ENCODE measurements at regions not wholly inside any gene's neighbourhood (a gene's known extent, or its start where the extent isn't known, plus 50 kb on each side); places are given as distances from the start of the nearest gene placed in this dataset.
"Not testable (repeated sequence)": the region's sequence is repeated elsewhere in the genome, so short reads cannot be mapped to it uniquely, and the experiment has no call there.

DNA sequence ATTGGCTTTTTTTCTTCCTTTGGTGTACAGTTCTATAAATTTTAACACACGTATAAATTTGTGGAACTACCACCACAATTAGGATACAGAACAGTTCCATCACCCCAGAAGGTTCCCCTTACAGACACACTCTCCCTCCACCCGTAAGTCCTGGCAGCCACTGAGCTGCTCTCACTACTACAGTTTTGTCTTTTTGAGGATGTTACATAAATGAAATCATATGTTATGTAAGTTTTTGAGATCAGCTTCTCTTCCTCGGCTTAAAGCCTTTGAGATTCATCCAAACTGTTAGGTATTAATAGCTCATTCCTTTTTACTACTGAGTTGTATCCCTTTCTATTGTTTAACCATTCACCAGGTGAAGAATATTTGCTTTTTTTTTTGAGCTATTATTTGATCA lies 74.3 kb upstream of the SLC24A4 start:
- H3K4me3 ChIP-seq, result no peak overlapping the region
- no peak for TF ChIP-seq POLR2A (IDR thresholded peaks at IDR 0.05)
- TF ChIP-seq, protein P1, sequence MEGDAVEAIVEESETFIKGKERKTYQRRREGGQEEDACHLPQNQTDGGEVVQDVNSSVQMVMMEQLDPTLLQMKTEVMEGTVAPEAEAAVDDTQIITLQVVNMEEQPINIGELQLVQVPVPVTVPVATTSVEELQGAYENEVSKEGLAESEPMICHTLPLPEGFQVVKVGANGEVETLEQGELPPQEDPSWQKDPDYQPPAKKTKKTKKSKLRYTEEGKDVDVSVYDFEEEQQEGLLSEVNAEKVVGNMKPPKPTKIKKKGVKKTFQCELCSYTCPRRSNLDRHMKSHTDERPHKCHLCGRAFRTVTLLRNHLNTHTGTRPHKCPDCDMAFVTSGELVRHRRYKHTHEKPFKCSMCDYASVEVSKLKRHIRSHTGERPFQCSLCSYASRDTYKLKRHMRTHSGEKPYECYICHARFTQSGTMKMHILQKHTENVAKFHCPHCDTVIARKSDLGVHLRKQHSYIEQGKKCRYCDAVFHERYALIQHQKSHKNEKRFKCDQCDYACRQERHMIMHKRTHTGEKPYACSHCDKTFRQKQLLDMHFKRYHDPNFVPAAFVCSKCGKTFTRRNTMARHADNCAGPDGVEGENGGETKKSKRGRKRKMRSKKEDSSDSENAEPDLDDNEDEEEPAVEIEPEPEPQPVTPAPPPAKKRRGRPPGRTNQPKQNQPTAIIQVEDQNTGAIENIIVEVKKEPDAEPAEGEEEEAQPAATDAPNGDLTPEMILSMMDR (IDR thresholded peaks at IDR 0.05), result no peak

DNA sequence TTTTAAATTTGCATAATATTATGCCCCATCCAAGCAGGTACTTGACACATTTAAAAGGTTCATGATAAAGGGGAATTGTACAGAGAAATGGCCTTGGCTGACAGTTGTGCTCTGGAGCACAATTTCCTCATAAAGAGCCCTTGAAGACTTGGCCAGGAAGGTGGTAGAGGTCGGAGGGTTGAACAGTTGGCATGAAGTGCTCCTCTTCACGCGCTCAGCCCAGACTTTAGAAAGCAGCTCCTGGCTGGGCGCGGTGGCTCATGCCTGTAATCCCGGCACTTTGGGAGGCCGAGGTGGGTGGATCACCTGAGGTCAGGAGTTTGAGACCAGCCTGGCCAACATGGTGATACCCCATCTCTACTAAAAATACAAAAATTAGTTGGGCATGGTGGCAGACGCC lies 72.6 kb upstream of the SLC24A4 start:
- 70 to 82% methylated on average over 8 of the region's 8 CpGs for WGBS, 2 donors
- DNase-seq; intact Hi-C loops (cut with DNase I; ENCODE audit: low total_unique reads); H3K4me3 ChIP-seq; H3K9me3 ChIP-seq; H3K4me1 ChIP-seq; H3K36me3 ChIP-seq (ENCODE audit: low read depth, missing control alignments); H3K27me3 ChIP-seq; H3K27ac ChIP-seq: not testable (repeated sequence)

More for the DNA sequence above, 74.3 kb upstream of the SLC24A4 start:
- no peaks in the 10 kb centered on the region for H3K9me3 ChIP-seq
- no peak for DNase-seq
- H3K27ac ChIP-seq, result no peak overlapping the region
- intact Hi-C loops (cut with DNase I; ENCODE audit: low total_unique reads), result no loop called here
- no peaks in the 10 kb centered on the region for H3K27me3 ChIP-seq
- H3K4me1 ChIP-seq, result no peaks in the 10 kb centered on the region
- H3K36me3 ChIP-seq (ENCODE audit: low read depth, missing control alignments), result no peaks in the 10 kb centered on the region
- 76 to 78% methylated on average over 3 of the region's 3 CpGs for WGBS, 2 donors

DNA sequence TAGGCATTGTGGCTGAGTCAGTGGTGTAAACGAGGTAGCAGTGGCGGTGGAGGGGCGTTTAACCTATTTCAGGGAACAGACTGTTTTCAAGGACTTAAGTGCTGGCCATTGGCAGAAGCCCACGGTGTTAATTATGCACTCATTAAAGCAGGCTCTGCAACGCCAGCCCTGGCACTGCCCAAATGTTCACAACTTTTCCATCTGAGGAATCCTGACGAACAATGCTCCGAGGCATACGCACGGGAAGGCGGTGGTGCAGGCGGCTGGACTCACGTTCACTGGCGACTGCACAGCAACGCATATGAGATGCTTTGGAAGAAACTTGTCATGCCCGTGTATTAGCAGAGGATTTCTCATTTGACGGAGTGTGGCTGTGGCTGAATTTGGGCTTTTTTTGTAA lies 70.6 kb upstream of the SLC24A4 start:
- TF ChIP-seq, protein P1 (IDR thresholded peaks at IDR 0.05), result no peak
- no peak for TF ChIP-seq POLR2A (IDR thresholded peaks at IDR 0.05)
- Histone ChIP-seq H3K4me1 (no peaks in the 10 kb centered on the region), H3K9me3 (no peaks in the 10 kb centered on the region), H3K27ac (no peak overlapping the region), H3K4me3 (no peak overlapping the region), H3K27me3 (no peaks in the 10 kb centered on the region), H3K36me3 (ENCODE audit: low read depth, missing control alignments) (no peaks in the 10 kb centered on the region)
- intact Hi-C loops (cut with DNase I; ENCODE audit: low total_unique reads), result no loop called here
- DNase-seq, result peak; percentile 30
- WGBS, 2 donors, result 59 to 61% methylated on average over 16 of the region's 16 CpGs

DNA sequence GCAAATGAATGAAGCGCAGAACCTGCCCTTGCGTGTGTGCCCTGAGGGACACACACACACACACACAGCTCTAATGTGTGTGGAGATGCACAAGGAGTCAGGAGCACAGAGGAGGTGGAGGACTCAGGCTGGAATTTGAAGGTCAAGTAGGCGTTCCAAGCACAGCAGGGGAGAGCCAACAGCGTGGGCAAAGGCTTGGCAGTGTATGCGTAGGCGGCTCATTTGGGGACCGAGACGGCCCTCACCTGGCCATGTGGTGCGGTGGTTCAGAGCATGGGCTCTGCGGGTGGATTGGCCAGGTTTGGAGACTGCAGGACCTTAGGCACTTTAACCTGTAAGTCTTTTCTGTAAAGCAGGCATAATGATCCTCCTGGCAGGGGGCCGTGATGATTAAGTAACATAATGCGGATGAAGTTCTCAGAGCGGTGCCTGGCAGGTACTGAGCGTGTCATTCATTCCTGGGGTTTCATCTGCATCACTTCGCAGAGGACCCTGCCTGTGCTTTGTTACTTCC lies 69.5 kb upstream of the SLC24A4 start:
- H3K27ac ChIP-seq, result no peak overlapping the region
- no peaks in the 10 kb centered on the region for H3K9me3 ChIP-seq
- H3K36me3 ChIP-seq (ENCODE audit: low read depth, missing control alignments), result no peaks in the 10 kb centered on the region
- no peak overlapping the region for H3K4me3 ChIP-seq
- WGBS, 2 donors, result 60 to 63% methylated on average over 15 of the region's 15 CpGs
- H3K27me3 ChIP-seq, result no peaks in the 10 kb centered on the region
- intact Hi-C loops (cut with DNase I; ENCODE audit: low total_unique reads), result no loop called here
- TF ChIP-seq, protein P1 (IDR thresholded peaks at IDR 0.05), result no peak
- no peak for TF ChIP-seq POLR2A (IDR thresholded peaks at IDR 0.05)
- peak; percentile 50 for DNase-seq
- no peaks in the 10 kb centered on the region for H3K4me1 ChIP-seq

DNA sequence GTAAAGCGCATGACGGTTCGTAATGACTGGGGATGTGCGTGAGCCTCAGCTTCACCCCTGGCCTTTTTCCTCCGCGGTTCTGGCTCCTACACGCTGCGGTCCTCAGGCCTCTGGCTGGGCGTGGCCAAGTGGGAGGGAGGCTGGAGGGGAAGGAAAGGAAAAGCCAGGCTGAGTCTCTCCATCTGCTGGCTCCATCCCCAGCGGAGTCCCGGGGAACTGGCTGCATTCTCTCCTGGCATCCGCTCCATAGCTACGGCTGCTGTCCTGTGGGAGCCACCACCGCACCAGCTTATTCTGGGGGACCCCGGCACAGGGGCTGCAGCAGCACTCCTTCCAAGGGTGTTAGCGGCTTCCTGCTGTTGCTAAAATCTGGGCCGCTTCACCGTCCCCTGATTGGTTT lies 68.2 kb upstream of the SLC24A4 start:
- peak; percentile 70 for DNase-seq
- intact Hi-C loops (cut with DNase I; ENCODE audit: low total_unique reads), result no loop called here
- 17 to 32% methylated on average over 10 to 17 of the region's 18 CpGs for WGBS, 2 donors
- Histone ChIP-seq H3K9me3 (no peaks in the 10 kb centered on the region), H3K4me3 (no peak overlapping the region), H3K36me3 (ENCODE audit: low read depth, missing control alignments) (no peaks in the 10 kb centered on the region), H3K27ac (no peak overlapping the region), H3K27me3 (no peaks in the 10 kb centered on the region), H3K4me1 (no peaks in the 10 kb centered on the region)
- TF ChIP-seq POLR2A (IDR thresholded peaks at IDR 0.05), result no peak
- TF ChIP-seq, protein P1 (IDR thresholded peaks at IDR 0.05), result no peak

Measured in testis (tissue), 2 donors.